Tibial nerve (tissue), 4 donors: ENCODE measurements at regions not wholly inside any gene's neighbourhood (a gene's known extent, or its start where the extent isn't known, plus 50 kb on each side); places are given as distances from the start of the nearest gene placed in this dataset.
A peak's percentile ranks its signal among the peaks of the same experiment; 100 is the strongest.

Source experiments
- DNase-seq, 2 donors: peaks; one replicate each; pipeline ENCODE4 v3.0.0-alpha.2; 2019; ENCODE audit warnings: low spot score in 2 of 2
- H3K27ac ChIP-seq, 4 donors: fragments of 200-600 bp; sonication (generic) in 3 of 4; one replicate each; pipeline ENCODE4 v1.5.1; 2017 to 2019; ENCODE audit warnings: mild to moderate bottlenecking in 1 of 4
- H3K27me3 ChIP-seq, 2 donors: fragments of 200-600 bp; sonication (generic) in 1 of 2; one replicate each; pipeline versions ENCODE4 v1.5.1 to v1.6.0; 2017 to 2019
- H3K36me3 ChIP-seq, 3 donors: fragments of 200-600 bp; sonication (generic); one replicate each; pipeline ENCODE4 v1.5.1; 2018 to 2019
- H3K4me1 ChIP-seq, 4 donors: fragments of 200-600 bp; sonication (generic) in 3 of 4; one replicate each; pipeline ENCODE4 v1.5.1; 2017 to 2019
- H3K4me3 ChIP-seq, 4 donors: fragments of 200-600 bp; sonication (generic) in 3 of 4; one replicate each; pipeline ENCODE4 v1.5.1; 2017 to 2019; ENCODE audit warnings: mild to moderate bottlenecking in 1 of 4, moderate library complexity in 1 of 4
- H3K9me3 ChIP-seq, 4 donors: fragments of 200-600 bp; sonication (generic) in 3 of 4; one replicate each; pipeline ENCODE4 v1.5.1; 2017 to 2019
- CTCF ChIP-seq, 5 experiments: fragments of 200-600 bp in 3 of 5; fragments of 450-650 bp in 2 of 5; sonication (generic) in 3 of 5; IDR thresholded peaks; one replicate each; pipeline ENCODE4 v1.5.1; 2016 to 2019; ENCODE audit warnings: antibody characterized with exemption in 5 of 5, mild to moderate bottlenecking in 3 of 5, moderate library complexity in 2 of 5
- EP300 ChIP-seq, 2 donors: sonication (generic); formaldehyde crosslinking; IDR thresholded peaks; one replicate each; pipeline ENCODE4 v1.6.1; 2017; ENCODE audit warnings: antibody characterized with exemption in 2 of 2, mild to moderate bottlenecking in 1 of 2
- POLR2A ChIP-seq, 2 donors: fragments of 450-650 bp; IDR thresholded peaks; one replicate each; pipeline ENCODE4 v1.6.1; 2017; ENCODE audit warnings: antibody characterized with exemption in 2 of 2, mild to moderate bottlenecking in 2 of 2, moderate library complexity in 2 of 2
- WGBS, 2 donors: methylation state at CpG; one replicate each; pipeline ENCODE4 v1.1.5; 2018; 5-methylcytosine and 5-hydroxymethylcytosine counted together

GRCh38 chr3:117191245-117191644 lies 481.7 kb downstream of the TUSC7 start:
- no peaks in the 10 kb centered on the region for H3K9me3 ChIP-seq
- H3K4me3 ChIP-seq: no peak overlapping the region
- no peaks in the 10 kb centered on the region for H3K27me3 ChIP-seq
- DNase-seq: no peak
- no peak for TF ChIP-seq EP300 (IDR thresholded peaks at IDR 0.05)
- no peak for TF ChIP-seq POLR2A (IDR thresholded peaks at IDR 0.05)
- TF ChIP-seq CTCF (IDR thresholded peaks at IDR 0.05): no peak
- no peak overlapping the region for H3K27ac ChIP-seq
- WGBS, 2 donors: 88 to 92% methylated on average over 1 of the region's 1 CpG
- no peaks in the 10 kb centered on the region for H3K4me1 ChIP-seq
- H3K36me3 ChIP-seq: no peaks in the 10 kb centered on the region

GRCh38 chr3:117192888-117193287 lies 483.3 kb downstream of the TUSC7 start:
- no peak overlapping the region for H3K4me3 ChIP-seq
- H3K9me3 ChIP-seq: no peaks in the 10 kb centered on the region
- no peaks in the 10 kb centered on the region for H3K36me3 ChIP-seq
- no peaks in the 10 kb centered on the region for H3K27me3 ChIP-seq
- DNase-seq: no peak
- no peak overlapping the region for H3K27ac ChIP-seq
- no peaks in the 10 kb centered on the region for H3K4me1 ChIP-seq
- 92% methylated on average over 8 of the region's 8 CpGs for WGBS, 2 donors
- TF ChIP-seq CTCF (IDR thresholded peaks at IDR 0.05) (no peak), POLR2A (IDR thresholded peaks at IDR 0.05) (no peak), EP300 (IDR thresholded peaks at IDR 0.05) (no peak)

- no peaks in the 10 kb centered on the region for H3K9me3 ChIP-seq
- no peak overlapping the region for H3K4me3 ChIP-seq
- 80 to 82% methylated on average over 2 of the region's 2 CpGs for WGBS, 2 donors
- no peak for DNase-seq
- H3K27ac ChIP-seq: no peak overlapping the region
- no peaks in the 10 kb centered on the region for H3K36me3 ChIP-seq
- TF ChIP-seq EP300 (IDR thresholded peaks at IDR 0.05) (no peak), CTCF (IDR thresholded peaks at IDR 0.05) (peak in 2 of 5 experiments; percentile 5 to 7)
- no peaks in the 10 kb centered on the region for H3K27me3 ChIP-seq
- no peaks in the 10 kb centered on the region for H3K4me1 ChIP-seq
Measured at GRCh38 chr3:117193390-117193789, 483.8 kb downstream of the TUSC7 start.

DNA sequence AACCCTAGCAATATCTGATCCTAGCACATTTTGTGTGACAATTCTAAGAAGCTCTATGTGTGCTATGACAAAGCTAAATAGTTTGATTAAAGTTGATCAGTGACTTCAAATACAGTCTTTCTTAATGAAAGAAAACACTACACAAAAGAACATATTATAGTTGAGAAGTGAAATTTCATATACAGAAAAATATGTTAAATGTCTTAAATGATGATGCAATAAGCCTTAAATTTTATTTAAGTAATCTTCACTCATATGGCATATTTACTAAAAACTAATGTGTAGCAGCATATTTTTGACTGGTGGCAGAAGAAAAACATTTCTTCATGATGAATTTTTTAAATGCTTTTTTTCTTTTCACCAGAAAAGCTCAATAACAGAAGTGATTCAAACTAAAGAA lies 485.5 kb downstream of the TUSC7 start:
- H3K27me3 ChIP-seq: no peaks in the 10 kb centered on the region
- H3K9me3 ChIP-seq: no peaks in the 10 kb centered on the region
- DNase-seq: no peak
- no peaks in the 10 kb centered on the region for H3K36me3 ChIP-seq
- H3K27ac ChIP-seq: no peak overlapping the region
- no peak overlapping the region for H3K4me3 ChIP-seq
- no peaks in the 10 kb centered on the region for H3K4me1 ChIP-seq
- no peak for TF ChIP-seq CTCF (IDR thresholded peaks at IDR 0.05)
- TF ChIP-seq EP300 (IDR thresholded peaks at IDR 0.05): no peak
- TF ChIP-seq POLR2A (IDR thresholded peaks at IDR 0.05): no peak

DNA sequence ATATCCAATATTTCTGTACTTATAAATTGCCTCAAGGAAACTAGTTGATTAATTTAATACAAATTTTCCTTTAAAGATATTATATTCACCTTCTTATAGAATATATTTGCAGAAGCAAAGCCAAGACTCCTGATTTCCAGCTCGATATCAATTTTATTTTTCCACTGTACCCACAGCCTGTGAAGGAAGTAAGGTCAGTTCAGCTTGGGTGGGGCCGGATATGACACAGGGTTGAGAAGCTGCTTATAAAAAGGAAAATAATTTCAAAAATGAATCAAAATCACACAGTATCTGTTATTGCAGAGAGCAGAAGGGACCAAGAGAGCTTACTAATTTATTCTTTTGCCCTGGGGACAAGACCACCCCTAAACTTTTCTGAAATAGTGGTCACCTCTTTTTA lies 491.4 kb downstream of the TUSC7 start:
- DNase-seq: no peak
- H3K9me3 ChIP-seq: no peaks in the 10 kb centered on the region
- WGBS, 2 donors: 75 to 81% methylated on average over 2 of the region's 2 CpGs
- no peak overlapping the region for H3K27ac ChIP-seq
- no peaks in the 10 kb centered on the region for H3K27me3 ChIP-seq
- H3K4me1 ChIP-seq: peaks cover 0 to 11% (median 0%) of the 10 kb centered on the region in 4 donors
- TF ChIP-seq POLR2A (IDR thresholded peaks at IDR 0.05): no peak
- H3K4me3 ChIP-seq: no peak overlapping the region
- H3K36me3 ChIP-seq: no peaks in the 10 kb centered on the region
